ENCODE measurements at regions not wholly inside any gene's neighbourhood (a gene's known extent, or its start where the extent isn't known, plus 50 kb on each side); places are given as distances from the start of the nearest gene placed in this dataset.
A peak's percentile ranks its signal among the peaks of the same experiment; 100 is the strongest.

DNA sequence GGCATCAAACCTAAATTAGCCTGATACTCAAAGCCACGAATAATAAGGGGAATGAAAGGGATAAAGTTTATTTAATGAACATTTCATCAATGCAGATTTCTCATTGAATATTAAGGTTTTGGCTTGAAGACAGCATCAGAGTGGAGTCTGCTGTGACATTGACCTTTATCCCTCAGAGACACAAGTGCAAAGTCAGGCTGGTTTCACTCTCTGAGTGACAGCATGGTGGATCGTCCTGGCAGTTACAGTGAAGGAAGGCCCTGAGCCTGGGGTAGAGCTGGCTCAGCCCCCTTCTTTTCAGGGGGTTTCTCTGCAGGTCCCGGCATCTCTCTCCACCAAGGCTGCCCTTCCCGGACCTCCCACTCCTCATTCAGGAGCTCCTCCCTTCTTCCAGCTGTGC lies 503.1 kb downstream of the PREX1 start:
- DNase-seq, result no peak

DNA sequence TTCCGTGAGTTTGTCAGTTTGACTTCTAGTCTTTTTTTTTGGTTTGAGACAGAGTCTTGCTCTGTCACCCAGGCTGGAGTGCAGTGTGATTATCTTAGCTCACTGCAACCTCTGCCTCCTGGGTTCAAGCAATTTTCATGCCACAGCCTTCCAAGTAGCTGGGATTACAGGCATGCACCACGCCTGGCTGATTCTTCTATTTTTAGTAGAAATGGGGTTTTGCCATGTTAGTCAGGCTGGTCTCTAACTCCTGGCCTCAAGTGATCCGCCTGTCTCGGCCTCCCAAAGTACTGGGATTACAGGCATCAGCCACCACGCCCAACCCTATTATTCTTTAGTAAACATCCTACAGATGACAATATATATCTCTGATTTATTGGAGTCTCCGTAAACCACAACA lies 506.5 kb downstream of the PREX1 start:
- no peak for DNase-seq

DNA sequence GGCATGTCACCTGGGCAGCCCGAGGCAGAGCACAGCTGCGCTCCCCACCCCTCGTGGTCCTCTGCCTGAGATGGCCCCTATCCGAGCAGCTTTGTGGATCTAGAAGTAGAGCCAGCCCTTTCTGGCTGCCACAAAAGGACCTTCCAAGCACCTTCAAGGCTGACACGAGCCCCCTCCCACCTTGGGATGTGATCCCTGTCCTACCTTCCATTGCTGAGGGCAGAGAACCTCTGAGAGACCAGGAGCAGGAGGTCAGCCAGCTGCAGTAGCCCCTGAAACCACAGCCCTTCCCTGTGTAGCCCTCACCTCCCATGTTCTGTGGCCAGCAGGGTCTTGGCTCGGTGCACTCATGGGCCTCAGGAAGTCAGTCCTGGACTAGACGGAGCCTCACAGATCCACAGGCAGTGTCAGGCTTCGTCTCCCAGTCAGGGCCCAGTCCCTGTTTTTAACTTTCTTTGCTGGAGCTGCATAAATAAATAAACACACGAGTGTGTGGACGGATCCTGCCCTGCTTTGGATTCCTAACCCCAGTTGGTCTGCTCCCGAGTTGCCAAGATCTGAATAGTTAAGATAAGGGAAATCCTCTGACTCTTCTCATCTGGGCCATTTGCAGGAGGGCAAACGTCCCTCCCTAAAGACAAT lies 507.7 kb downstream of the PREX1 start:
- no peak for DNase-seq

DNA sequence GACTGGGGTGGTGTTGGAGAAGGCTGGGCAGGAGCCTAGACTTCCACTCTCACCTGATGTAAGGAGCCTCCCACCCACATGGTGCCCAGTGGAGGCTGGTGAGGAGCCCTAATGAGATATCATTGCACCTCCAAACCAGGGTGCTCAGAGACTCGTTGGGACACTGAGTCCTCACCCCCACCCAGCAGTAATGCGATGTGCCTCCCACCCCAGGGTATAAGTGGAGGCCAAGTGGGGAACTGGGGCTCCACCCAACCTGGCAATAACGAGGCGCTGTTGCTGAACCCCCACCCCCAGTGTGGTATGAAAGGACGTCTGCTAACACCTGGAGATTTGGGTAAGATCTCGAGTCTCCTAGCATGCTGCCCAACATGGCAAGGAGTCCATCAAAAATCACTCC lies 510.2 kb downstream of the PREX1 start:
- no peak for DNase-seq

DNA sequence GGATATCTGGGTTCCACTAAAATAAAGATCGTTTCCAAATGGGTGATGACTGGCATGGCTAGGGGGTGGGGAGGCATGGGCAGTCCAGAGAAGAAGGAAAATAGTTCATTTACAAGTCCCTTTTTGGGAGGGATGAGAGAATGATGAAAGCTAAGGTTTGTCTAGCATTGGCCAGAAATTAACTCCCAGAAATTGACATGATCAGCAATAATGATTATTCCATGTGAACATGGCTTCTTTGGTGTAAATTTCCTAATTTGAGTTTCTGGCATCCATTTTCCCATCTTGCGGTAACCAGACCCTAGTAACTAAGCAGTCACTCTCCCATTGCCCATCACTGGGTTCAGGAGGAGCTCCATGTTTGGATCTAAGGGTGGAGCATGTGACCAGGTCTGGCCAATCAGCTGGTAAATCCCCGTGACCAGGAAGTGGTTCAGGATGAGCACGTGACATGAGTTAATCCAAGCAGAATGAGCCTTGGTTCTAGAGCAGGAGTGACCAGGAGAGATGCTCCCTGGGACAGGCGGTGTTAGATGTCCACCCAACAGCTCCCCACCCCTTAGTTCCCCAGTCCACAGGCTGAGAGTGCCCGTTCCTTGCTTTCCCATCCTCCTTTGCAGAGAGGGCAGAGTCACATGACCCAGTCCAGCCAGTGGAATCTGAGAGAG lies 512.7 kb downstream of the PREX1 start:
- no peak for DNase-seq

- no peak for DNase-seq
Measured at GRCh38 chr20:48313324-48313723, 514.5 kb downstream of the PREX1 start.

- no peak for DNase-seq
Measured at GRCh38 chr20:48311956-48312355, 515.8 kb downstream of the PREX1 start.

- DNase-seq, result no peak
Measured at GRCh38 chr20:48310305-48310704, 517.5 kb downstream of the PREX1 start.

DNA sequence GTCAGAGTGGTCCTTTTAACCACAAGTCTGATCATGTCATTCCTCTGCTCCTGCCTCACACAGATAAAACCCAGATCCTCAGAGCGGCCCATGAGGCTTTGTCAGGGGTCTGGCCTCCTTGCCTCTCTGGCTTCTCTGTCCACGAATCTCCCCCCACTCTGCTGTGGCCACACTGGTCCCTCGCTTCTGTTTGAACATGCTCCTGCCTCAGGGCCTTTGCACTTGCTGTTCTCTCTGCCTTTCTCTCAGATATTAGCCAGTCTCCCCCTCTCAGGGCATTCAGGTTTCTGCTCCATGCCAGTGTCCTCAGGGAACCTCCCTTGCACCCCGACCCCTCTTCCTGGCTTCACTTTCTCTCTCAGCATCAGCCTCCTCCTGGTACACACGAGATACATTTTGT lies 518.5 kb downstream of the PREX1 start:
- no peak for DNase-seq

- DNase-seq, result no peak
Measured at GRCh38 chr20:48308882-48309281, 518.9 kb downstream of the PREX1 start.

DNA sequence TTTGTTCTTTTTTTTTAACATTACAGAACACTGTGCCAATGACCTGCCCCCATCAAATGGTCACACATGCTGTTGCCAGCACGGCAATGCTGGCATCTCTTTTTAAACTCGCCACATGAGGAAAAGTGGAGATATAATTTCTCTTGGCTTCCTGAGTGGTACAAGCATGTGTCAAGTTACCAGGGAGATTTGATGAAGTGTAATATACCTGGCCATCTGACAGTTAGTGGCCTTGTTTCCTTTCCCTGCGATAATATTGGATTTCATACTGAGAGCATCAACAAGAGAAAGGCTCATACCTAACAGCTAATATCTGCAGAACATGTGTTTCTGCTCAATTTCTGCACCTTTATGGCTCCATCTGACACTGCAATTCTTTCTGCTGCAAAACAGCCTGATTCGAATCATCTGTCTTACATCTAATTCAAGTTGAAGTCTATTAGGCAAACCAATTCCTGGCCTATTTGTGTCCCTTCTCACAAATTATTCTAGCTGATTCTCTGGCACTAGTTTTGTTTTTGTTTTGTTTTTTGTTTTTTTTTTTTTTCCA lies 519.5 kb downstream of the PREX1 start:
- no peak for DNase-seq

DNA sequence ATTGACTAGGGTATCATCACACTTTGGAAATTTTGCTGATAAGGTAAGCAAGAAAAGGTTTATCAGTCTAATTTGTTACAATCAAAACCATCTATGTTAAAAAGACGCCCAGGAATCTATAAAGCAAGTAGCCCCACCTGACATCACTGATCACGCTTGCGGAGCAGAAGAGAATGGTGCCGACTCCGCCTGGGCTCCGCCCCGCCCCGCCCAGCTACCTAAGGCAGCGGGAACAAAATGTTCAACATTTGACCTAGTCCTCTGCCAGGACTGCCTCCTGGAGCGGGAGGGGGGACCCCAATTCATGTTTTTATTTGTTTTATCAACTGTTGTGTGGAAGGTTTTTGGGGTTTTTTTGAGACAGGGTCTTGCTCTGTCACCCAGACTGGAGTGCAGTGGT lies 520.5 kb downstream of the PREX1 start:
- no peak for DNase-seq

GRCh38 chr20:48302844-48303542 lies 517.7 kb upstream of the SULF2 start:
- no peak for DNase-seq

GRCh38 chr20:48302149-48302548 lies 516.9 kb upstream of the SULF2 start:
- DNase-seq, result no peak

DNA sequence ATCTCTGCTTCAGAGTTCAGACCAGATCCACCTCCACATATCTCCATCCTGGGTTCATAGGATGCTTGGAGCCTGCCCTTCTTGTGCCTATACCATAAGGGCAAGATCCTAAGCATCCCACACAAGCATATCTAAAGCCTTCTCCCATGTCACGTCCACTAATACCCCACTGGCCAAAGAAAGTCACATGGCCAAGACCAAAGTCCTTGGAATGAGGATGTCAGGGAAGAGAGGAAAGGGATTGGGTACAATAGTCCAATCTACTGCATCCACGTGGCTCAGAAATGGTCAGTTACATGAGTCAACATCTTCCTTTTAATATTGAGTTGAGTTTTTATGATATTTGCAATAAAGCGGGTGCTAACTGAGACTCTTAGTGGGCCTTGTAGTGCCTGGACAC lies 515.9 kb upstream of the SULF2 start:
- no peak for DNase-seq

DNA sequence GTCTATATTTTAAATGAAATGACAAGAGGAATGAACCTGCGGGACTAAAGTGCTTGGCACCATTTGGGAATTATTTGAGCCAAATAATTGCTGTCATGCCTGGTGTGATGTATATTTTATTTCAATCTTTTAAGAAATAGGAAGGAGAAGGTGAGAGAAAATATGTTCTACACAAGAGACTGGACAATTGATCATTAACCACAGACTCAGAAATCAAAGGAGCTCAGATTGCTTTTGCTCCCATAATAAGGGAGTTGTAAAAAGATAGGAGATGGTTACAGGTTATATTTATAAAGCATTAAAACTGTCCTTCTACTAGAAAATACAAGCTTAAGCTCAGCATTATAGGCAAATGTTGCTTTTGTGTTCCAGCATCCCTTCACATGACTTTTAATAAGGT lies 515.2 kb upstream of the SULF2 start:
- no peak for DNase-seq

DNA sequence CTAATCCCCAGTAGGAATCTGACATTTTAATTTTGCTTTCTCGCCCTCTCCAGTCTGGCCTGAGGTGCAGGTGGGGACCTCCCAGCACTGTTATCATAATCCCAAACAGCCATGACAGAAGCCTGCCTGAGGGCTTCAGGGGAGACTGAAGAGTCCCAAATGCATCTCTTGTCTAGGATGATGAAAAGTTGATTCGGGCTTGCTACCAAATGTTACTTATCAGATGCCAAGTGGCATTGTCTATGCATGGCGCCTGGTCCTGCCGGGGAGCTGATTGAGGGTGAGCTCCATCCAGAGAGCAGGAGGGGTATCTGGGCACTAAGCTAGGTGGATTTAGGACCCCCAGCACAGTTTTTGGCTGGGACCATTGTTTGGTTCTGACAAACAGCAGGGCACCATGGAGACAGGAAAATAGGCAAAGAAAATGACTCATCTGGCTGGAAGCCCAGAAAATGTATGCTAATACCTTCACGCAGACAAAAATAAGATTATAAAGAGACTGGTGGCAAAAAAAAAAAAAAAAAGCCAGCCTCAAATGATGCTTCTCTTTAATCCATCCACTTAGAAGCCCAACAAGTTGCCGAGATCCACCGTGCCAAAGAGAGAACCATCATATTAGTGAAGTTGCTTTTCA lies 513.7 kb upstream of the SULF2 start:
- DNase-seq, result peak; percentile 64

- no peak for DNase-seq
Measured at GRCh38 chr20:48298433-48298832, 513.2 kb upstream of the SULF2 start.

GRCh38 chr20:48295966-48296421 lies 510.7 kb upstream of the SULF2 start:
- DNase-seq, result no peak

DNA sequence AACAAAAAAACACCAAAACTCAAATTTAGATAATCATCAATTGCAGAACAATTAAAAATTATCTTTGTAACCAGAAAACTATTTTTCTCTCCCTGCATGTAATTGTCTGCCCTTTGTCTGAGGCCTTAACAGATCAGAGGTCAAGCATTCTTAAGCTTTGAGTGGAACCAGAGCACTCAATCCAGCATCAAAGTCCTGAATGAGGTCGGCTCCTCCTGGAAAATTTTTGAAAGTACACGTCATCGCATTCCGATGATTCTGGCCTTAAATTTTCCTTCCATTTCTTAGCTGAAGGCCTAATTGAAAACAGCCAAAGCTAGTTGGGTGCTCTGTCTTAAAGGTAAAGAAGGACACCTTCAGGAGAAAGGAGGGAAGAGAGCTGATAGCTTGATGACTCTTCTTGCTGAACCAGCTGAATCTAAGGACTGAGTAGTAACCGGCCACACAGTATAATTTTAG lies 510.2 kb upstream of the SULF2 start:
- DNase-seq, result no peak

- no peak for DNase-seq
Measured at GRCh38 chr20:48294942-48295341, 509.7 kb upstream of the SULF2 start.

GRCh38 chr20:48294196-48294595 lies 508.9 kb upstream of the SULF2 start:
- DNase-seq, result no peak

- no peak for DNase-seq
Measured at GRCh38 chr20:48293671-48294070, 508.4 kb upstream of the SULF2 start.
